ENCODE measurements at regions not wholly inside any gene's neighbourhood (a gene's known extent, or its start where the extent isn't known, plus 50 kb on each side); places are given as distances from the start of the nearest gene placed in this dataset.

- TF ChIP-seq CTCF (IDR thresholded peaks at IDR 0.05; ENCODE audit: low read depth, low read length): no peak
- no peak for TF ChIP-seq MAX (IDR thresholded peaks at IDR 0.05; ENCODE audit: low read depth, low read length)
- no peak for TF ChIP-seq POLR2A (IDR thresholded peaks at IDR 0.05; ENCODE audit: extremely low read depth, insufficient read length)
- TF ChIP-seq MYC (IDR thresholded peaks at IDR 0.05; ENCODE audit: low read depth, low read length): no peak
Observed at GRCh38 chr21:41671212-41671762, 95.6 kb downstream of the RIPK4 start.

Measured in NB4 (cell line).